Fibroblast of mammary gland (primary cell): ENCODE measurements at regions not wholly inside any gene's neighbourhood (a gene's known extent, or its start where the extent isn't known, plus 50 kb on each side); places are given as distances from the start of the nearest gene placed in this dataset.
"Not testable (repeated sequence)": the region's sequence is repeated elsewhere in the genome, so short reads cannot be mapped to it uniquely, and the experiment has no call there.

Experiments used
- DNase-seq: peaks from one replicate; pipeline ENCODE4 v3.0.0-alpha.2; 2010; ENCODE audit warnings: low read depth
- H3K4me3 ChIP-seq: 2 replicates; pipeline ENCODE4 v1.5.1; 2011; ENCODE audit warnings: low read depth, mild to moderate bottlenecking, low read length, moderate library complexity; ENCODE audit not compliant: control insufficient read depth
- CTCF ChIP-seq: conservative IDR thresholded peaks from 2 replicates; pipeline ENCODE4 v1.5.1; 2011; ENCODE audit warnings: low read depth, low read length, inconsistent platforms; ENCODE audit not compliant: control insufficient read depth, insufficient read depth

DNA sequence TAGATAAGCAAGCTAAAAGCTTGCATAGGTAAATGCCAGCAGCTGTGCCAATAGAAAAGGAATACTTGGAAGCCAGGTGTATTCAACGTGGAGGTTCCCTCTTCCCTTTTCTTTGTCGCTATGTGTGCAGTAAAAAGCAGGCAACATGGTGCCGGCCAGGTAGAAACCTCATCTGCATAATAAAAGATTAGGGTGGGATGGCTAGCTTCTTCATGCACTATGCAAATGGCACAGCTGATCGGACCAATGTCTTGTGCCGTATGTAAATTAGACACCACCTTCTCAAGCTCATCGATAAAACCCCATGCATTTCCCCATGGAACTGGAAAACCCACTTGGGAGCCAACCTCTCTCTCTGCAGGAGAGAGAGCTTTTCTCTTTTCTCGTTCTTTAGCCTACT, 150.9 kb upstream of the FOXK1 start:
- TF ChIP-seq CTCF = no peak
- no peak for DNase-seq
- H3K4me3 ChIP-seq = no peak overlapping the region

DNA sequence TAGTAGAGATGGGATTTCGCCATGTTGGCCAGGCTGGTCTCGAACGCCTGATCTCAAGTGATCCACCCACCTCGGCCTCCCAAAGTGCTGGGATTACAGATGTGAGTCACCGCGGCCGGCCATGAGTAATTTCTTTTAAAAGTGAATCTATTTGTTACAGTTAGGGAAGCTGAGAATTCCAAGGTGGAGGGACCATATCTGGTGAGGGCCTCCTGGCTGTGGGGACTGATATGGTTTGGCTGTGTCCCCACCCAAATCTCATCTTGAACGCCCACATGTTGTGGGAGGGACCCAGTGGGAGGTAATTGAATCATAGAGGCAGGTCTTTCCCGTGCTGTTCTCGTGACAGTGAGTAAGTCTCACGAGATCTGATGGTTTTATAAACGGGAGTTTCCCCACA, 148.8 kb upstream of the FOXK1 start:
- H3K4me3 ChIP-seq = not testable (repeated sequence)

DNA sequence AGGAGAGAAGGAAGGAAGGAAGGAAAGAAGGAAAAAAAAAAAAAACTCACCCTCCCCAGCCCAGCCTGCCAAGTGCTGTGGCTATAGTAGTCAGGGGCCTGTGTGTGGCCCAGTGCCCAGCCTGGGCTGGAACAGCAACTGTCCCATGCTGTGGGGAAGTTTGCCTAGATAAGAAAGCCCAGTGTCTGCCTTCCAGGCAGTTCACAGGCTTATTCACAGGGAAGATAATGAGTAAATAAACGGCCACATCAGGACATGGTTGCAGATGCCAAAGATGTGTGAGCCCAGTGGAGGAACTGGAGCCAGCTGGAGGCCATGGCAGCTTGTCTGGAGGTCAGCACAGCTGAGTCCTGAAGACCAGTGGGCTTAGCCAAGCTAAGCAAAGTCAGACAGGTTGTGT, 132.4 kb upstream of the FOXK1 start:
- no peak for TF ChIP-seq CTCF
- H3K4me3 ChIP-seq = no peak overlapping the region
- no peak for DNase-seq

More for the DNA sequence above, 148.8 kb upstream of the FOXK1 start:
- not testable (repeated sequence) for DNase-seq

- no peak for TF ChIP-seq CTCF
- no peak for DNase-seq
- H3K4me3 ChIP-seq = no peak overlapping the region
These were observed 132.0 kb upstream of the FOXK1 start for GRCh38 chr7:4550117-4550516.

DNA sequence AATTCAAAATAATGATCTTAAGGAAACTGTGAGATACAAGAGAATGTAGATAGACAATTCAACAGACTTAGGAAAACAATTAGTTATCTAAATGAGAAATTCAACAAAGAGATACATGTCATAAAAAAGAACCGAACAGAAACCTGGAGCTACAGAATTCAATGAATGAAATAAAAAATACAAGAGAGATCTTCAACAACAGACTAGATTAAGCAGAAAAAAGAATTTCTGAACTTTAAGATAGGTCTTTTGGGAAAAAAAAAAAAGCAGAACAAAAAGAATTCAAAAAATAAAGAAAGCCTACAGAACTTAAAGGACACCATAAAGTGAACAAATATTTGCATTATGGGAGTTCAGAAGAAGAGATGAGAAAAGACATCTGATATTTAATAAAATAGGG, 129.1 kb upstream of the FOXK1 start:
- TF ChIP-seq CTCF = no peak
- no peak overlapping the region for H3K4me3 ChIP-seq
- DNase-seq = no peak

DNA sequence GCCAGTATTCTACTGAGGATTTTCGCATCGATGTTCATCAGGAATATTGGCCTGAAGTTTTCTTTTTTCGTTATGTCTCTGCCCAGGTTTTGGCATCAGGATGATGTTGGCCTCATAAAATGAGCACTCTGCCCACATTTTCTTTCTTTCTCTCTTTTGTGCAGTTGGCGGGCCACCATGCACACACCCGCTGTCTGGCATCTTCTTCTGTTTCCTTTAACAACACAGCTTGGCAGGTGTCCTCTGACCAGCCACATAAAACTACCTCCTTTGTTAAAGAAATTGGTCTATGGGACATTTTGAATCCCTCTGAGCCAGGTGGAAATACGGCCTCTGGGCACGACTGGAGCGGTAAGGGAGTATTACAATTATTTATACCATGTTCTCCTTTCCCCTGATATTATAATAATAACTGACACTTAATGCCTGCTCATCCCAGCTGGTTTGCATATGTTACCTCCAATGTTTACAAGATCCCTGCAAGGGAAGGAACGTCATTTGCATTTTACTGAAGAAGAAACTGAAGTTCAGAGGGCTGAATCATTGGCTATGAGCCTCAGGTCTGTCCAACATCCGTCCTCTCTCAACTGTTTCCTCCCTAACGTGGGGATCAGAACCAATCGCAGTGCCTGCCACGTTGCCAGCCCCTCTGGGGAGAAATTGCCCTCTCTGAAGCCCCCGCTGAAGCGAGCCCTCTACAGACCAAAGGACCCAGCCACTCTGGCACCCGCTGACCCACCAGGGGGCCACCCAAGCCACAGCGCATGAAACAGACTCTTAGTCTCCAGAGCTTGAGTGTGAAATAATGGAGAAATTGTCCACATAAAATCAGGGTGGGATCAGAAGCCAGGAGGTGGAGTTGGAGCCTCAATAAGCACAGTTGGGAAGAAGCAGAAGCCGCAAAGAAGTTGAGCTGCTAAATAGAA, 125.0 kb upstream of the FOXK1 start:
- DNase-seq = no peak
- no peak for TF ChIP-seq CTCF
- H3K4me3 ChIP-seq = no peak overlapping the region

DNA sequence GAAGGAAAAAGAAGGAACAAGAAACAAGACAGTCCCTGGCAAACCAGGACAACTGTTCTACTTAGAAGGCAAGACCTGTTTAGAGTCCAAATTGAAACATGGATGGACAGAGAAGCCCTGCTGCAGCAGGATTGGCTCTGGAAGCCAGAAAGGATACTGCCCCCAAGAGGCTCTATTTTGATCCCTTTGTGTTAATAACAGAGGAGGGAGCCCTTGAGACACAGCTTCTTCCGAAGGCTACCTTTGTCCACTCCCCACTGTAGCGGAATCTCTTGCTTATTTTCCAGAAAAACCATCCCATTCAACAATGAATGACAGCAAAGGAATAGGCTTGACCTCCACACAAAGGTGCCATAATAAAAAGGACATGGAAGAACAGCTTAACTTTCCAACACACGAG, 120.3 kb upstream of the FOXK1 start:
- TF ChIP-seq CTCF = no peak
- no peak overlapping the region for H3K4me3 ChIP-seq
- DNase-seq = no peak
